Hepatocyte (in vitro differentiated cells): ENCODE measurements at regions not wholly inside any gene's neighbourhood (a gene's known extent, or its start where the extent isn't known, plus 50 kb on each side); places are given as distances from the start of the nearest gene placed in this dataset.

Source experiments
- CTCF ChIP-seq: fragments of 200-600 bp; sonication (generic); IDR thresholded peaks from 2 replicates; pipeline ENCODE4 v1.5.1; 2016; ENCODE audit warnings: antibody characterized with exemption, mild to moderate bottlenecking; ENCODE audit not compliant: poor library complexity
- EZH2 ChIP-seq: fragments of 200-600 bp; sonication (generic); IDR thresholded peaks from 2 replicates; pipeline ENCODE4 v1.6.1; 2016; ENCODE audit warnings: antibody characterized with exemption, mild to moderate bottlenecking, borderline replicate concordance
- EZH2phosphoT487 ChIP-seq: fragments of 200-600 bp; sonication (generic); IDR thresholded peaks from one replicate; pipeline ENCODE4 v1.6.1; 2018; ENCODE audit warnings: antibody characterized with exemption, mild to moderate bottlenecking, low read depth, moderate library complexity; ENCODE audit not compliant: unreplicated experiment, severe bottlenecking

- TF ChIP-seq EZH2, result no peak
- TF ChIP-seq CTCF, result no peak
- TF ChIP-seq EZH2phosphoT487, result no peak
Measured at GRCh38 chrX:5305452-5305851, 923.2 kb downstream of the NLGN4X start.
